B cell (primary cell): ENCODE measurements at regions not wholly inside any gene's neighbourhood (a gene's known extent, or its start where the extent isn't known, plus 50 kb on each side); places are given as distances from the start of the nearest gene placed in this dataset.

ENCODE experiments used
- ATAC-seq: fragments of 200-7000 bp; cut with Tn5 transposase; one replicate; pipeline ENCODE4 v1.10.0; 2021; ENCODE audit warnings: low read depth, mild to moderate bottlenecking, moderate number of reproducible peaks, moderate library complexity
- CTCF ChIA-PET: fragments of 350-600 bp; sonication (Branson Sonifier 250); formaldehyde crosslinking; loops from one replicate; lab custom pipeline; 2021; ENCODE audit warnings: antibody characterized with exemption, inconsistent platforms; lab: Charles Lee
- POLR2A ChIA-PET: fragments of 350-600 bp; sonication (Branson Sonifier 250); formaldehyde crosslinking; loops from one replicate; lab custom pipeline; 2021; ENCODE audit warnings: antibody characterized with exemption; lab: Charles Lee
- DNase-seq: peaks from one replicate; pipeline ENCODE4 v3.0.0; 2013
- H2AFZ ChIP-seq: 2 replicates; pipeline ENCODE4 v1.6.1; 2012; ENCODE audit warnings: mild to moderate bottlenecking, low read depth, low read length; ENCODE audit not compliant: insufficient read depth, poor library complexity, severe bottlenecking
- H3K27ac ChIP-seq, 2 donors: 1 replicate in 1 of 2; 2 replicates in 1 of 2; pipeline ENCODE4 v1.5.1; 2012 to 2013; ENCODE audit warnings: low read length in 2 of 2, mild to moderate bottlenecking in 2 of 2, moderate library complexity in 1 of 2
- H3K27me3 ChIP-seq, 4 experiments: fragments of 200-600 bp in 1 of 4; sonication (generic) in 1 of 4; replicated peaks in 1 of 4; 1 replicate in 2 of 4; 2 replicates in 2 of 4; pipeline versions ENCODE4 v1.6.1 to v1.7.0; 2013 to 2016; ENCODE audit warnings: low read length in 3 of 4, mild to moderate bottlenecking in 2 of 4, mixed read lengths in 1 of 4, moderate library complexity in 1 of 4; ENCODE audit not compliant: insufficient read depth in 4 of 4, control insufficient read depth in 3 of 4; ENCODE audit errors: control extremely low read depth in 1 of 4
- H3K36me3 ChIP-seq, 2 experiments: replicated peaks in 1 of 2; 1 replicate in 1 of 2; 2 replicates in 1 of 2; pipeline versions ENCODE4 v1.6.1 to v1.7.1; 2013; ENCODE audit warnings: low read length in 1 of 2; ENCODE audit not compliant: insufficient read depth in 2 of 2, control insufficient read depth in 1 of 2; ENCODE audit errors: control extremely low read depth in 1 of 2, extremely low read depth in 1 of 2
- H3K4me1 ChIP-seq, 2 donors: fragments of 200-600 bp in 1 of 2; sonication (generic) in 1 of 2; 1 replicate in 1 of 2; 2 replicates in 1 of 2; pipeline versions ENCODE4 v1.5.1 to v1.6.1; 2013 to 2017; ENCODE audit warnings: low read length in 2 of 2; ENCODE audit not compliant: control insufficient read depth in 2 of 2, insufficient read depth in 2 of 2
- H3K4me2 ChIP-seq: replicated peaks from 2 replicates; pipeline ENCODE3; 2012; ENCODE audit warnings: mild to moderate bottlenecking, low read depth, low read length; ENCODE audit not compliant: poor library complexity, severe bottlenecking
- H3K4me3 ChIP-seq, 5 experiments: fragments of 200-600 bp in 1 of 5; sonication (generic) in 1 of 5; 1 replicate in 3 of 5; 2 replicates in 2 of 5; pipeline versions ENCODE4 v1.5.1 to v1.7.0; 2011 to 2016; ENCODE audit warnings: low read length in 4 of 5, mild to moderate bottlenecking in 4 of 5, low read depth in 2 of 5, control low read depth in 1 of 5, moderate library complexity in 1 of 5; ENCODE audit not compliant: insufficient read depth in 1 of 5; ENCODE audit errors: control extremely low read depth in 1 of 5, extremely low read depth in 1 of 5
- H3K79me2 ChIP-seq: fragments of 200-600 bp; sonication (generic); one replicate; pipeline ENCODE4 v1.6.0; 2016; ENCODE audit warnings: low read length; ENCODE audit not compliant: control insufficient read depth, insufficient read depth
- H3K9ac ChIP-seq: fragments of 200-600 bp; sonication (generic); 2 replicates; pipeline ENCODE4 v1.6.1; 2017; ENCODE audit warnings: mild to moderate bottlenecking, low read length, moderate library complexity
- H3K9me3 ChIP-seq, 3 donors: one replicate each; pipeline versions ENCODE4 v1.6.1 to v1.7.1; 2013; ENCODE audit warnings: low read length in 2 of 3; ENCODE audit not compliant: control insufficient read depth in 2 of 3, insufficient read depth in 1 of 3; ENCODE audit errors: control extremely low read depth in 1 of 3
- H4K20me1 ChIP-seq: 2 replicates; pipeline ENCODE4 v1.6.0; 2012; ENCODE audit warnings: mild to moderate bottlenecking, low read length; ENCODE audit not compliant: insufficient read depth, control insufficient read depth, poor library complexity, severe bottlenecking
- H3K27ac Mint-ChIP-seq: one replicate; pipeline ENCODE4 v1.8.0; 2021; ENCODE audit warnings: mixed read lengths
- H3K27me3 Mint-ChIP-seq: one replicate; pipeline ENCODE4 v1.8.0; 2021; ENCODE audit warnings: mixed read lengths
- H3K4me1 Mint-ChIP-seq: one replicate; pipeline ENCODE4 v1.8.0; 2021; ENCODE audit warnings: mixed read lengths
- H3K4me3 Mint-ChIP-seq: one replicate; pipeline ENCODE4 v1.8.0; 2021; ENCODE audit warnings: mixed read lengths
- H3K9me3 Mint-ChIP-seq: one replicate; pipeline ENCODE4 v1.8.0; 2022; ENCODE audit warnings: mixed read lengths; ENCODE audit not compliant: insufficient read depth
- CTCF ChIP-seq: fragments of 200-600 bp; IDR thresholded peaks from one replicate; pipeline ENCODE4 v1.8.0; 2022; ENCODE audit warnings: antibody characterized with exemption, mild to moderate bottlenecking
- EZH2 ChIP-seq: IDR thresholded peaks from 2 replicates; pipeline ENCODE4 v1.6.1; 2012; ENCODE audit warnings: borderline replicate concordance, low read depth, mild to moderate bottlenecking, moderate library complexity, low read length; ENCODE audit not compliant: insufficient read depth, poor library complexity, severe bottlenecking
- WGBS: methylation state at CpG from one replicate; pipeline ENCODE4 v1.1.5; 2013; ENCODE audit warnings: missing lambda C conversion rate; ENCODE audit not compliant: insufficient coverage; 5-methylcytosine and 5-hydroxymethylcytosine counted together
- intact Hi-C: fragments of 100-400 bp; cut with micrococcal nuclease; formaldehyde crosslinking; loops from one replicate; pipeline ENCODE4 v1.10.0; 2022

- Mint-ChIP-seq H3K9me3 (no peaks in the 10 kb centered on the region), H3K4me3 (no peak overlapping the region), H3K27me3 (no peaks in the 10 kb centered on the region), H3K27ac (no peak overlapping the region), H3K4me1 (peaks cover 10% of the 10 kb centered on the region)
- no peak for ATAC-seq
- no peaks in the 10 kb centered on the region for H3K79me2 ChIP-seq
- H3K27ac ChIP-seq: no peak overlapping the region
- intact Hi-C loops: no loop called here
- H2AFZ ChIP-seq: no peak overlapping the region
- no peak for DNase-seq
- WGBS: 83% methylated on average over 6 of the region's 7 CpGs
- TF ChIP-seq EZH2: no peak
- no peak for TF ChIP-seq CTCF
- H3K4me2 ChIP-seq: no peak overlapping the region
- H3K9ac ChIP-seq: no peak overlapping the region
- H3K9me3 ChIP-seq: no peaks in the 10 kb centered on the region
- no peaks in the 10 kb centered on the region for H3K27me3 ChIP-seq
- H3K36me3 ChIP-seq: no peaks in the 10 kb centered on the region
- H3K4me3 ChIP-seq: peak overlapping the region in 1 of 5 experiments; percentile 11
- POLR2A ChIA-PET: no interaction called here
- H4K20me1 ChIP-seq: no peaks in the 10 kb centered on the region
- no peaks in the 10 kb centered on the region for H3K4me1 ChIP-seq
- CTCF ChIA-PET: no interaction called here
Measured at GRCh38 chr3:46130631-46131310, 77.3 kb downstream of the CCR1 start.

- Histone ChIP-seq H3K4me2 (no peak overlapping the region), H3K4me3 (no peak overlapping the region), H3K27me3 (no peaks in the 10 kb centered on the region), H3K79me2 (no peaks in the 10 kb centered on the region), H3K27ac (no peak overlapping the region), H3K9me3 (no peaks in the 10 kb centered on the region), H4K20me1 (no peaks in the 10 kb centered on the region), H3K36me3 (no peaks in the 10 kb centered on the region), H3K4me1 (no peaks in the 10 kb centered on the region), H2AFZ (no peak overlapping the region), H3K9ac (no peak overlapping the region)
- DNase-seq: no peak
- intact Hi-C loops: no loop called here
- CTCF ChIA-PET: no interaction called here
- Mint-ChIP-seq H3K27ac (no peak overlapping the region), H3K9me3 (no peaks in the 10 kb centered on the region), H3K4me1 (peaks cover 10% of the 10 kb centered on the region), H3K4me3 (no peak overlapping the region), H3K27me3 (peaks cover 1% of the 10 kb centered on the region)
- POLR2A ChIA-PET: no interaction called here
- TF ChIP-seq EZH2 (no peak), CTCF (no peak)
- WGBS: 75% methylated on average over 3 of the region's 3 CpGs
- ATAC-seq: no peak
Measured at GRCh38 chr3:46129588-46130272, 78.4 kb downstream of the CCR1 start.
